Naive thymus-derived CD4-positive, alpha-beta T cell (primary cell): ENCODE measurements at regions not wholly inside any gene's neighbourhood (a gene's known extent, or its start where the extent isn't known, plus 50 kb on each side); places are given as distances from the start of the nearest gene placed in this dataset.
A peak's percentile ranks its signal among the peaks of the same experiment; 100 is the strongest.

Experiments
- ATAC-seq: fragments of 150-1000 bp; cut with Tn5 transposase; 2 replicates; pipeline ENCODE4 v1.10.0; 2021; ENCODE audit warnings: mild to moderate bottlenecking, moderate library complexity
- CTCF ChIA-PET: fragments of 350-600 bp; sonication (Branson Sonifier 250); formaldehyde crosslinking; loops from one replicate; lab custom pipeline; 2021; ENCODE audit warnings: antibody characterized with exemption; lab: Charles Lee
- POLR2A ChIA-PET: fragments of 350-600 bp; sonication (Branson Sonifier 250); formaldehyde crosslinking; loops from one replicate; lab custom pipeline; 2021; ENCODE audit warnings: antibody characterized with exemption, inconsistent platforms; lab: Charles Lee
- DNase-seq, 9 donors: peaks; one replicate each; pipeline versions ENCODE4 v3.0.0 to v3.0.0-alpha.2; 2020 to 2022; ENCODE audit warnings: mixed read lengths in 1 of 9
- H3K27ac ChIP-seq: one replicate; pipeline ENCODE4 v1.7.0; 2013; ENCODE audit warnings: mild to moderate bottlenecking, low read depth, low read length, moderate library complexity
- H3K27me3 ChIP-seq, 2 donors: one replicate each; pipeline ENCODE4 v1.7.0; 2013; ENCODE audit warnings: low read length in 2 of 2, mild to moderate bottlenecking in 2 of 2, moderate library complexity in 2 of 2; ENCODE audit not compliant: control insufficient read depth in 2 of 2, insufficient read depth in 2 of 2
- H3K36me3 ChIP-seq, 3 experiments: 1 replicate in 2 of 3; 2 replicates in 1 of 3; pipeline ENCODE4 v1.7.0; 2013; ENCODE audit warnings: low read length in 3 of 3, mild to moderate bottlenecking in 3 of 3, moderate library complexity in 1 of 3; ENCODE audit not compliant: insufficient read depth in 3 of 3, control insufficient read depth in 2 of 3
- H3K4me1 ChIP-seq, 2 donors: one replicate each; pipeline ENCODE4 v1.7.0; 2013; ENCODE audit warnings: low read length in 2 of 2, mild to moderate bottlenecking in 2 of 2, moderate library complexity in 1 of 2; ENCODE audit not compliant: control insufficient read depth in 2 of 2, insufficient read depth in 2 of 2
- H3K4me3 ChIP-seq: 2 replicates; pipeline ENCODE4 v1.7.0; 2013; ENCODE audit warnings: mild to moderate bottlenecking, low read length
- H3K9me3 ChIP-seq, 3 experiments: 1 replicate in 2 of 3; 2 replicates in 1 of 3; pipeline ENCODE4 v1.7.0; 2013; ENCODE audit warnings: low read length in 3 of 3; ENCODE audit not compliant: control insufficient read depth in 2 of 3
- H3K27ac Mint-ChIP-seq, 9 donors: one replicate each; pipeline ENCODE4 v1.8.0; 2020 to 2022; ENCODE audit warnings: mixed read lengths in 9 of 9, mild to moderate bottlenecking in 8 of 9, moderate library complexity in 5 of 9, inconsistent platforms in 2 of 9
- H3K27me3 Mint-ChIP-seq, 5 donors: one replicate each; pipeline ENCODE4 v1.8.0; 2021 to 2022; ENCODE audit warnings: mixed read lengths in 5 of 5, mild to moderate bottlenecking in 1 of 5
- H3K36me3 Mint-ChIP-seq, 5 donors: one replicate each; pipeline ENCODE4 v1.8.0; 2020 to 2022; ENCODE audit warnings: mixed read lengths in 5 of 5, mild to moderate bottlenecking in 3 of 5, inconsistent platforms in 1 of 5
- H3K4me1 Mint-ChIP-seq, 7 donors: one replicate each; pipeline ENCODE4 v1.8.0; 2020 to 2022; ENCODE audit warnings: mixed read lengths in 7 of 7, mild to moderate bottlenecking in 3 of 7, inconsistent platforms in 1 of 7
- H3K4me3 Mint-ChIP-seq, 10 donors: one replicate each; pipeline ENCODE4 v1.8.0; 2020 to 2022; ENCODE audit warnings: mild to moderate bottlenecking in 10 of 10, mixed read lengths in 10 of 10, moderate library complexity in 6 of 10, inconsistent platforms in 2 of 10
- H3K9me3 Mint-ChIP-seq, 11 donors: one replicate each; pipeline ENCODE4 v1.8.0; 2020 to 2022; ENCODE audit warnings: mixed read lengths in 11 of 11, mild to moderate bottlenecking in 4 of 11, inconsistent platforms in 1 of 11, moderate library complexity in 1 of 11
- intact Hi-C, 2 donors: fragments of 100-400 bp; cut with micrococcal nuclease; formaldehyde crosslinking; loops; one replicate each; pipeline ENCODE4 v1.15.1; 2023

GRCh38 chr5:2044041-2044440 lies 161.3 kb upstream of the IRX4 start:
- H3K36me3 Mint-ChIP-seq, result no peaks in the 10 kb centered on the region
- intact Hi-C loops, result no loop called here
- H3K4me3 ChIP-seq, result no peak overlapping the region
- no peaks in the 10 kb centered on the region for H3K4me1 ChIP-seq
- no peaks in the 10 kb centered on the region for H3K9me3 ChIP-seq
- CTCF ChIA-PET, result no interaction called here
- no peak overlapping the region for H3K27ac Mint-ChIP-seq
- H3K9me3 Mint-ChIP-seq, result peaks cover 0 to 16% (median 5%) of the 10 kb centered on the region in 11 donors
- no peak for ATAC-seq
- no peaks in the 10 kb centered on the region for H3K27me3 ChIP-seq
- H3K27me3 Mint-ChIP-seq, result peaks cover 0 to 70% (median 42%) of the 10 kb centered on the region in 5 donors
- H3K27ac ChIP-seq, result no peak overlapping the region
- H3K36me3 ChIP-seq, result no peaks in the 10 kb centered on the region
- POLR2A ChIA-PET, result no interaction called here
- DNase-seq, result no peak
- H3K4me3 Mint-ChIP-seq, result no peak overlapping the region
- no peaks in the 10 kb centered on the region for H3K4me1 Mint-ChIP-seq

GRCh38 chr5:2039180-2039531 lies 156.4 kb upstream of the IRX4 start:
- H3K27ac Mint-ChIP-seq, result no peak overlapping the region
- H3K36me3 Mint-ChIP-seq, result no peaks in the 10 kb centered on the region
- ATAC-seq, result no peak
- H3K9me3 ChIP-seq, result no peaks in the 10 kb centered on the region
- peaks cover 0 to 4% (median 0%) of the 10 kb centered on the region in 11 donors for H3K9me3 Mint-ChIP-seq
- CTCF ChIA-PET, result no interaction called here
- DNase-seq, result no peak
- H3K4me3 Mint-ChIP-seq, result peak overlapping the region; percentile 44 to 70 (median 60)
- no peak overlapping the region for H3K4me3 ChIP-seq
- intact Hi-C loops, result no loop called here
- H3K36me3 ChIP-seq, result no peaks in the 10 kb centered on the region
- POLR2A ChIA-PET, result no interaction called here
- H3K27me3 ChIP-seq, result peaks cover 0 to 8% of the 10 kb centered on the region in 2 donors
- H3K27ac ChIP-seq, result no peak overlapping the region
- H3K4me1 ChIP-seq, result no peaks in the 10 kb centered on the region
- H3K4me1 Mint-ChIP-seq, result no peaks in the 10 kb centered on the region
- H3K27me3 Mint-ChIP-seq, result peaks cover 18 to 74% (median 52%) of the 10 kb centered on the region in 5 donors

- H3K36me3 ChIP-seq, result no peaks in the 10 kb centered on the region
- H3K4me1 ChIP-seq, result no peaks in the 10 kb centered on the region
- H3K9me3 ChIP-seq, result no peaks in the 10 kb centered on the region
- ChIA-PET CTCF (no interaction called here), POLR2A (no interaction called here)
- H3K9me3 Mint-ChIP-seq, result peaks cover 0 to 2% (median 0%) of the 10 kb centered on the region in 11 donors
- H3K4me3 Mint-ChIP-seq, result peak overlapping the region; percentile 44 to 77 (median 71)
- peaks cover 0 to 8% of the 10 kb centered on the region in 2 donors for H3K27me3 ChIP-seq
- no peaks in the 10 kb centered on the region for H3K4me1 Mint-ChIP-seq
- H3K27ac ChIP-seq, result no peak overlapping the region
- H3K27ac Mint-ChIP-seq, result no peak overlapping the region
- H3K27me3 Mint-ChIP-seq, result peaks cover 20 to 73% (median 53%) of the 10 kb centered on the region in 5 donors
- peak; percentile 87 for ATAC-seq
- intact Hi-C loops, result loop anchor here in 1 of 2 donors (1.0 kb wide), 2 partner anchors 301 to 371 kb away; no protein-coding TSS in a partner anchor
- H3K36me3 Mint-ChIP-seq, result no peaks in the 10 kb centered on the region
- peak overlapping the region; percentile 42 for H3K4me3 ChIP-seq
- DNase-seq, result peak; percentile 26 to 73 (median 58)
These were observed 155.8 kb upstream of the IRX4 start for GRCh38 chr5:2038321-2039179.

GRCh38 chr5:2036885-2037284 lies 154.2 kb upstream of the IRX4 start:
- H3K4me3 Mint-ChIP-seq, result peak overlapping the region in 1 of 10 donors; percentile 14
- peaks cover 0 to 11% (median 3%) of the 10 kb centered on the region in 11 donors for H3K9me3 Mint-ChIP-seq
- Histone ChIP-seq H3K36me3 (no peaks in the 10 kb centered on the region), H3K9me3 (no peaks in the 10 kb centered on the region), H3K4me1 (no peaks in the 10 kb centered on the region), H3K27me3 (peaks cover 0 to 8% of the 10 kb centered on the region in 2 donors), H3K27ac (no peak overlapping the region), H3K4me3 (no peak overlapping the region)
- H3K36me3 Mint-ChIP-seq, result peaks cover 0 to 4% (median 0%) of the 10 kb centered on the region in 5 donors
- DNase-seq (no peak), ATAC-seq (no peak)
- ChIA-PET POLR2A (no interaction called here), CTCF (no interaction called here)
- intact Hi-C loops, result no loop called here
- H3K27ac Mint-ChIP-seq, result no peak overlapping the region
- H3K27me3 Mint-ChIP-seq, result peaks cover 31 to 76% (median 63%) of the 10 kb centered on the region in 5 donors
- no peaks in the 10 kb centered on the region for H3K4me1 Mint-ChIP-seq

GRCh38 chr5:2032432-2032831 lies 149.7 kb upstream of the IRX4 start:
- CTCF ChIA-PET, result interaction anchor here (0.7 kb wide), 1 partner anchor 366 kb away, joined by 3 read pairs; no protein-coding TSS in a partner anchor
- no peak for ATAC-seq
- Histone ChIP-seq H3K4me3 (no peak overlapping the region), H3K4me1 (no peaks in the 10 kb centered on the region), H3K36me3 (no peaks in the 10 kb centered on the region), H3K27me3 (peaks cover 0 to 8% of the 10 kb centered on the region in 2 donors), H3K9me3 (no peaks in the 10 kb centered on the region), H3K27ac (no peak overlapping the region)
- peaks cover 0 to 23% (median 5%) of the 10 kb centered on the region in 11 donors for H3K9me3 Mint-ChIP-seq
- H3K36me3 Mint-ChIP-seq, result peaks cover 0 to 9% (median 4%) of the 10 kb centered on the region in 5 donors
- POLR2A ChIA-PET, result no interaction called here
- intact Hi-C loops, result no loop called here
- DNase-seq, result no peak
- H3K4me3 Mint-ChIP-seq, result no peak overlapping the region
- H3K27me3 Mint-ChIP-seq, result peaks cover 34 to 78% (median 74%) of the 10 kb centered on the region in 5 donors
- H3K4me1 Mint-ChIP-seq, result no peaks in the 10 kb centered on the region
- H3K27ac Mint-ChIP-seq, result no peak overlapping the region

GRCh38 chr5:2031581-2031980 lies 148.9 kb upstream of the IRX4 start:
- Histone ChIP-seq H3K9me3 (no peaks in the 10 kb centered on the region), H3K27me3 (no peaks in the 10 kb centered on the region), H3K36me3 (no peaks in the 10 kb centered on the region), H3K4me1 (no peaks in the 10 kb centered on the region), H3K27ac (no peak overlapping the region), H3K4me3 (no peak overlapping the region)
- intact Hi-C loops, result no loop called here
- ATAC-seq, result no peak
- no peaks in the 10 kb centered on the region for H3K4me1 Mint-ChIP-seq
- peaks cover 0 to 31% (median 5%) of the 10 kb centered on the region in 11 donors for H3K9me3 Mint-ChIP-seq
- H3K36me3 Mint-ChIP-seq, result peaks cover 0 to 9% (median 4%) of the 10 kb centered on the region in 5 donors
- peaks cover 27 to 77% (median 70%) of the 10 kb centered on the region in 5 donors for H3K27me3 Mint-ChIP-seq
- POLR2A ChIA-PET, result no interaction called here
- CTCF ChIA-PET, result no interaction called here
- no peak overlapping the region for H3K4me3 Mint-ChIP-seq
- DNase-seq, result no peak
- H3K27ac Mint-ChIP-seq, result no peak overlapping the region
